Activated CD4-positive, alpha-beta T cell treated with anti-CD3 and anti-CD28 coated beads, Interleukin-2, amount 10 ng/mL, durations not matched to agents 7 days and 5 days (primary cell): ENCODE measurements at regions not wholly inside any gene's neighbourhood (a gene's known extent, or its start where the extent isn't known, plus 50 kb on each side); places are given as distances from the start of the nearest gene placed in this dataset.

Experiments used
- CTCF ChIA-PET: fragments of 350-600 bp; sonication (Branson Sonifier 250); formaldehyde crosslinking; loops from one replicate; lab custom pipeline; 2021; ENCODE audit warnings: antibody characterized with exemption; lab: Charles Lee
- POLR2A ChIA-PET: fragments of 350-600 bp; sonication (Branson Sonifier 250); formaldehyde crosslinking; loops from one replicate; lab custom pipeline; 2021; ENCODE audit warnings: antibody characterized with exemption; lab: Charles Lee
- DNase-seq: peaks from one replicate; pipeline ENCODE4 v3.0.0-alpha.2; 2020
- H3K27ac Mint-ChIP-seq: one replicate; pipeline ENCODE4 v1.8.0; 2021; ENCODE audit warnings: mild to moderate bottlenecking, moderate library complexity, mixed read lengths
- H3K27me3 Mint-ChIP-seq: one replicate; pipeline ENCODE4 v1.8.0; 2021; ENCODE audit warnings: mixed read lengths
- H3K36me3 Mint-ChIP-seq: one replicate; pipeline ENCODE4 v1.8.0; 2021; ENCODE audit warnings: low read depth, mixed read lengths
- H3K4me1 Mint-ChIP-seq: one replicate; pipeline ENCODE4 v1.8.0; 2021; ENCODE audit warnings: mixed read lengths
- H3K4me3 Mint-ChIP-seq: one replicate; pipeline ENCODE4 v1.8.0; 2021; ENCODE audit warnings: mild to moderate bottlenecking, moderate library complexity, mixed read lengths
- H3K9me3 Mint-ChIP-seq: one replicate; pipeline ENCODE4 v1.8.0; 2021; ENCODE audit warnings: mixed read lengths

DNA sequence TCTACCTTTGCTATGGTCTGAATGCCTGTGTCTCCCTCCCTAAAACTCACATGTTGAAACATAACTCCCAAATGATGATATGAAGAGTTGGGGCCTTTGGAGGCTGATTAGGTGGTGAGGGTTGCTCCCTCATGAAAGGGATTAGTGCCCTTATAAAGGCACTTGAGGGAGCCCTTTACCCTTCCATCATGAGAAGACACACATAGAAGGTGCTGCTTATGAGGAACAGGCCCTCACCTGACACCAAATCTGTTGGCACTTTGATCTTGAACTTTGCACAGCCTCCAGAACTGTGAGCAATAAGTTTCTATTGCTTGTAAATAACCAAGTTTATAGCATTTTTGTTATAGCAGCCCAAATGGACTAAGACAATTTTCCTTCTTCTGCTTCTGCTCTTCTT, 76.2 kb upstream of the ADAMTS9 start:
- Mint-ChIP-seq H3K4me3 (no peak overlapping the region), H3K4me1 (no peaks in the 10 kb centered on the region), H3K36me3 (no peaks in the 10 kb centered on the region), H3K9me3 (peaks cover 2% of the 10 kb centered on the region), H3K27me3 (no peaks in the 10 kb centered on the region), H3K27ac (no peak overlapping the region)
- CTCF ChIA-PET: no interaction called here
- DNase-seq: no peak
- POLR2A ChIA-PET: no interaction called here

DNA sequence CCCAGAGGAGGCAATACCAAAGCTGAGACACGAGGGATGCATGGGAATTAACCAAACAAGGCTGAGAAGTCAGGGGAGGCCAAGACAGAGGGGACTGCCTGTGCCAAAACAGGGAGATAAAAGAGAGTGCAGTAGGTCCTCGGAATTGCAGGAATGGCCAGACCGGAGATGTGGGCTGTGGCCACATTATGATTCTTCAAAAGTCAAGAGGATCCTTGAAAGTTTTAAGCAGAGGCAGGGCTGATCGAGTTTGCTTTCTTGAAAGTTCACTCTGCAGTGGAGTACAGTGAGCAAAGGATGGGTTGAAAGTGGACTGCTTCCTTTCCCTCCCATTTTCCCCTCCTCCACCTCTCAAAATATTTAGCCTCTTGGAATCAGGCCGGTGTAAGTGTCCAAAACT, 73.9 kb upstream of the ADAMTS9 start:
- Mint-ChIP-seq H3K36me3 (no peaks in the 10 kb centered on the region), H3K9me3 (peaks cover 2% of the 10 kb centered on the region), H3K4me1 (no peaks in the 10 kb centered on the region), H3K27me3 (no peaks in the 10 kb centered on the region), H3K4me3 (no peak overlapping the region), H3K27ac (no peak overlapping the region)
- DNase-seq: no peak
- ChIA-PET CTCF (no interaction called here), POLR2A (no interaction called here)

DNA sequence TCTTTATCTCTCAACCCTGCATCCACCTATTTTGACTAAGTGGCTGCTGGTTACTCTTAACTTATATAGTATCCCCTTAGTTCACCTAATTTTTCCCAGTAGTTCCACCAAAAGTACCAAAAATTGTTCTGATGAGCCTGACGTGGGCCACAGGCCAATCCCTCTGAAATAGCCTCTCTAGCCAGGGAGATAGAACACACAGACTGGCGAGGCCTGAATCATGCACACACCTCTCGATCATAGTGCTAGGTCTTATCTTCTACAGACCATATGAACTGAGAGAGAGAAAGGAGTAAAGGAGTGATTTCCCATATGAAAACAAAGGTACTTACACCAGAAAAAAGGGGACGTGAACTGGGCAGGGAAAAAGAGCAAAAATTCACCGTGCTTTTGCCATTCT, 72.5 kb upstream of the ADAMTS9 start:
- no peak for DNase-seq
- H3K27ac Mint-ChIP-seq: no peak overlapping the region
- H3K27me3 Mint-ChIP-seq: no peaks in the 10 kb centered on the region
- POLR2A ChIA-PET: no interaction called here
- CTCF ChIA-PET: no interaction called here
- H3K4me1 Mint-ChIP-seq: no peaks in the 10 kb centered on the region
- peaks cover 2% of the 10 kb centered on the region for H3K9me3 Mint-ChIP-seq
- H3K4me3 Mint-ChIP-seq: no peak overlapping the region
- H3K36me3 Mint-ChIP-seq: no peaks in the 10 kb centered on the region

DNA sequence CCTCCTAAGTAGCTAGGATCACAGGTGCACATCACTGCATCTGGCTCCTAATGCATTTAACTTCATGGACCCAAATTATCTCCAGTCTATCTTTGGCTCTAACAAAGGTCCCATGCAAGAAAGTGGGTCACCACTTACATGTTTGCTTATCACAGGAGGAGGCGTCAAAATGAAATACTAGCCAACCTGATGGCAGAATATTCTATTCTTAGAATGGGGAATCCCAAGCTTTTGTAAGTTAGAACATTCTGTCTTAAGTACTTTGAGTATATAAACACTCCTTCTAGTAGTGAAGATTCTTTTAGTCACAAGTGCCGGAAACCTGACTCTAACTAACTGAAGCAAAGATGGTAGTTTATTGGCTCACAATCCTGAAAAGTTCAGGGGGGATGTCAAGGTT, 72.0 kb upstream of the ADAMTS9 start:
- Mint-ChIP-seq H3K9me3 (peaks cover 2% of the 10 kb centered on the region), H3K36me3 (no peaks in the 10 kb centered on the region), H3K27ac (no peak overlapping the region), H3K27me3 (no peaks in the 10 kb centered on the region), H3K4me1 (no peaks in the 10 kb centered on the region), H3K4me3 (no peak overlapping the region)
- ChIA-PET POLR2A (no interaction called here), CTCF (no interaction called here)
- DNase-seq: no peak

- no peaks in the 10 kb centered on the region for H3K4me1 Mint-ChIP-seq
Measured at GRCh38 chr3:64756398-64756986, 68.7 kb upstream of the ADAMTS9 start.

DNA sequence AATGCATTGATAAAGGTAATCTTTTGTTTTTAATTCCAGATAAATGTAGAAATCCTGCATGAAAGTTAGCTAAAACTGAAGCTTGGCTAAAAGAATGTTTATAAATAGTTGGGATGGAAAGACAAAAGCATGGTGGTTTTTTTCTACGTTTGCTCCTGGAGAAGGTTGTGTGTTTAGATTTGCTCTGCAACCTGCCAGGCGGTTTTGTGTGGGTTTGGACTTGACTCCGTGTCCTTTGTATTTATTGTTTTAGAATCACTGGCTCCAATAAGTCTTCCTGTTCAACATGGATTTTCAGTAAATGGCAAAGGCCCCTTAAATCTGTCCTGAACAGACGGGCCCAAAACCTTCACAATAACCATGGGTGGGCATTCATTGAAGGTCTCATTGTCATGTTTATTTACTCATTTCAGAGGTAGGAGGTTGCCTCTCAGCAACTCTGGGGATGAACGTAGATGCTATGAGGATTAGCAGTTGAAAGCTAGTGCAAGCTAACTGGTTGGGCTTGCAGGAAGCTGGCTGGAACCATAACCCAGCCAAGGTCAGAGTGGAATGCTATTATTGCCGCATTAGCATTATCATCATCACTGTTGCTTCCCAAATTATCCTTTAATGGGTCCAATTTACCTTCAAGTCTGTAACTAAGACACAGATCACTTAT, 60.6 kb upstream of the ADAMTS9 start:
- peaks cover 5% of the 10 kb centered on the region for H3K9me3 Mint-ChIP-seq
- H3K27ac Mint-ChIP-seq: no peak overlapping the region
- ChIA-PET CTCF (no interaction called here), POLR2A (no interaction called here)
- H3K4me3 Mint-ChIP-seq: no peak overlapping the region
- no peaks in the 10 kb centered on the region for H3K4me1 Mint-ChIP-seq
- no peaks in the 10 kb centered on the region for H3K27me3 Mint-ChIP-seq
- H3K36me3 Mint-ChIP-seq: no peaks in the 10 kb centered on the region
- no peak for DNase-seq

More at GRCh38 chr3:64756398-64756986, 68.7 kb upstream of the ADAMTS9 start:
- no peak for DNase-seq
- H3K9me3 Mint-ChIP-seq: peaks cover 7% of the 10 kb centered on the region
- no peak overlapping the region for H3K4me3 Mint-ChIP-seq
- CTCF ChIA-PET: no interaction called here
- no peaks in the 10 kb centered on the region for H3K27me3 Mint-ChIP-seq
- POLR2A ChIA-PET: no interaction called here
- no peaks in the 10 kb centered on the region for H3K36me3 Mint-ChIP-seq
- H3K27ac Mint-ChIP-seq: no peak overlapping the region

DNA sequence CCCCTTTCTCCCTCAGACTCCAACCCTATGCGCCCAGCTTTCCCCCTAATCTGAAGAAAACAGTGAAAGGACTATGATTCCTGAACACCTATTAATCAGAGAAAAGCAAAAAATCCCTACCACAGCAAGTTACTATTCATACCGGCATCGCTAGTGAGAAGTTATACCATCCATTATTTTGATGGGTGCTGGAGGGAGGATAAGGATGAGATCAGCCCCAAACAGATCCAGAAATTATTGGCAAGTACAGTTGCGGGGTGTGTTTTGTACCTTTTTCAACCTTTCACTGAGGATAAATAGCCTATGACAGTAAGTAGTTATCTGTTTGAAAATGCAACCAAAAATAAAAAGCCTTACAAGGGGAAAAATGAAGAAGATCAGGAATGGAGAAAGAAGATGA, 59.9 kb upstream of the ADAMTS9 start:
- ChIA-PET CTCF (no interaction called here), POLR2A (no interaction called here)
- Mint-ChIP-seq H3K36me3 (no peaks in the 10 kb centered on the region), H3K4me3 (no peak overlapping the region), H3K9me3 (peaks cover 5% of the 10 kb centered on the region), H3K27me3 (no peaks in the 10 kb centered on the region), H3K27ac (no peak overlapping the region), H3K4me1 (no peaks in the 10 kb centered on the region)
- no peak for DNase-seq

DNA sequence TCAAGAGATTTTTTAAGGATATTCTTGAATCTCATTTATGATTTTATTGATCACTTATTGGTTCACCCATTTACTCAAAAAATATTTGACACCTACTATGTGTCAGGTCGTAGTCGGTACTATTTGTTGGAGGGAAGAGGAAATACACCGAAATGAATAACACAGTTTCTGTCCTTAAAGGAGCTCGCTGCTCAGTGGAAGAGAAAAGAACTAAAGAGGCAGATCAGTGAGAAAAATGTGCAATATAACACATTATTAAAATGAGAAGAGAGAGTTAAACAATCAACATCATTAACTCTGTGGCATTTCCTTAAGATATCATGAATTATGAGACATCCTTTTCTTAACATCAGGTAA, 56.1 kb upstream of the ADAMTS9 start:
- Mint-ChIP-seq H3K36me3 (no peaks in the 10 kb centered on the region), H3K4me3 (no peak overlapping the region), H3K9me3 (peaks cover 4% of the 10 kb centered on the region), H3K4me1 (no peaks in the 10 kb centered on the region), H3K27me3 (no peaks in the 10 kb centered on the region), H3K27ac (no peak overlapping the region)
- ChIA-PET POLR2A (no interaction called here), CTCF (no interaction called here)
- DNase-seq: no peak

DNA sequence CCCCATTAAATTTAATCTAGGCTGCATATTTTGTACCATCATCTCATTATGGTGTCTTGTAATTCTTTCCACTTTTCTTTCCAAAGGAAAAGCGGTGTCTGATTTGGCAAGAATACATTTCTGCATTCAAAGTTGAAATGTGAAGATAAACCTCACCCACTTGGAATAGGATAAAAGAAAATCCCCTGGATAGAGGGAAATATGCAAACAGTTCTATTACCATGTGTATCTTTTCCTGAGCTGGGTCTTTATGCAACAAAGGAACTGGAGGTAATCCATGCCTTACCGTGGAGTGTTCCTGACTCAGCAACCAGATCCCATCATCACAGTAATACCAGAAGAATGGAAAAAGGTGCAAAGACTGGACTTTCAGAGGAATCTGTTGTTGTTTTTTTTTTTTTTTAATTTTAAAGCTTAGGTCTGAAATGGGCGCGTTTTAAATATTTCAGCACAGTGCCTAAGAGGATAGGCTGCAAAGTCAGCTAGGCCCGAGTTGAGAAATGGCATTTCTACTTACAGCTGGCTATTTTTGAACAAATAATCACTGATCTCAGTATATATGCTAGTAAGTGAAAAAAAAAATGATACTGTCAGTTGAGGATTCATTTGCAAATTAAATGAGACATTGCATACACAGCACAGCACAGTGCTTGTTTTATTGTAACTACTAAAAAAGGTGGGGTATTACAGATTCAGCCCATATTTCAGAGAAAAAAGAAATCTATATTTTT, 55.5 kb upstream of the ADAMTS9 start:
- Mint-ChIP-seq H3K36me3 (no peaks in the 10 kb centered on the region), H3K9me3 (peaks cover 4% of the 10 kb centered on the region), H3K27ac (no peak overlapping the region), H3K27me3 (no peaks in the 10 kb centered on the region), H3K4me1 (no peaks in the 10 kb centered on the region), H3K4me3 (no peak overlapping the region)
- DNase-seq: no peak
- CTCF ChIA-PET: no interaction called here
- POLR2A ChIA-PET: no interaction called here

- Mint-ChIP-seq H3K4me1 (no peaks in the 10 kb centered on the region), H3K9me3 (peaks cover 4% of the 10 kb centered on the region), H3K27ac (no peak overlapping the region), H3K27me3 (no peaks in the 10 kb centered on the region), H3K4me3 (no peak overlapping the region), H3K36me3 (no peaks in the 10 kb centered on the region)
- no peak for DNase-seq
- POLR2A ChIA-PET: no interaction called here
- CTCF ChIA-PET: no interaction called here
Measured at GRCh38 chr3:64741341-64741740, 53.5 kb upstream of the ADAMTS9 start.

DNA sequence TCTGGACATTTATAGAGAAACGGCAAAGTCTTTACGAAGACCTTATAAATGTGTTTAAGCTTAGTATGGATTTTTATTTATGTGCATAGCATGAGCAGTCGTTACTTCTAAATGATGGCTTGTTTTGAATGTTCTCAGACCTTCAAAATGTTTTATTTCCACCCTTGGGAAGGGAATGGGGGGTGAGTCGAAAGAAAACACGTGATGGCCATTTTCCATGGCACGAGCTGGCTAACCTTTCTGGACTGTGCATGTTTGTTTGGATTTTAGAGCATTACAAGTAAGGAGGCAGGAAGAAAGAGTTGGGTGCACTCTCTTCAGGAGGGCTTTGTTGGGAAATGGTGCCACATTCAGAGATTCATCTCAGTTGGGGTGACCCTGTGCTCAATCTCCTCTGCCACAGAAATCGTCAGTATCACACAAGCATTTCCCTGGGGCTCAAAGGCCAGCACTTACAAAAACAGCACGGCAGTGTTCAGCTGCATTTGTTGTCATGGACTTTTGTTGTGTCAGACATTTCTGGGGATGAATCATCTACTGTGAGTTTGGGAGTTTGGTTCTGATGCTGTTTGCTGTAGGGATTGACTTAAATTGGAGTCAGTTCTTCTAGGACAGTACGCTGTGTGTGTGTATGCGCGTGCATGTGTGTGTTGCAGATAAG, 52.3 kb upstream of the ADAMTS9 start:
- DNase-seq: no peak
- H3K27me3 Mint-ChIP-seq: no peaks in the 10 kb centered on the region

More for the DNA sequence above, 52.3 kb upstream of the ADAMTS9 start:
- Mint-ChIP-seq H3K4me1 (no peaks in the 10 kb centered on the region), H3K9me3 (peaks cover 4% of the 10 kb centered on the region), H3K4me3 (no peak overlapping the region), H3K27ac (no peak overlapping the region), H3K36me3 (no peaks in the 10 kb centered on the region)
- ChIA-PET POLR2A (no interaction called here), CTCF (no interaction called here)
